Left ventricle myocardium inferior (tissue), 1 donor: ENCODE measurements at regions not wholly inside any gene's neighbourhood (a gene's known extent, or its start where the extent isn't known, plus 50 kb on each side); places are given as distances from the start of the nearest gene placed in this dataset.
A peak's percentile ranks its signal among the peaks of the same experiment; 100 is the strongest.

Experiments used
- DNase-seq: peaks from one replicate; pipeline ENCODE4 v3.0.0-alpha.2; 2020
- H3K27ac ChIP-seq: fragments of 200-600 bp; replicated peaks from 2 replicates; pipeline ENCODE4 v1.8.0; 2021
- H3K27me3 ChIP-seq: fragments of 200-600 bp; 2 replicates; pipeline ENCODE4 v1.8.0; 2021; ENCODE audit warnings: low read depth
- H3K36me3 ChIP-seq: fragments of 200-600 bp; 2 replicates; pipeline ENCODE4 v1.8.0; 2021
- H3K4me1 ChIP-seq: fragments of 200-600 bp; 2 replicates; pipeline ENCODE4 v1.8.0; 2021
- H3K4me3 ChIP-seq: fragments of 200-600 bp; 2 replicates; pipeline ENCODE4 v1.8.0; 2021; ENCODE audit warnings: mild to moderate bottlenecking, moderate library complexity
- H3K9me3 ChIP-seq: fragments of 200-600 bp; replicated peaks from 2 replicates; pipeline ENCODE4 v1.8.0; 2021
- intact Hi-C: fragments of 100-400 bp; cut with micrococcal nuclease; formaldehyde crosslinking; loops from one replicate; pipeline ENCODE4 v1.11.0; 2022
- TF ChIP-seq, protein P1 (sequence below): fragments of 200-600 bp; IDR thresholded peaks from 2 replicates; pipeline ENCODE4 v1.8.0; 2021; ENCODE audit warnings: antibody characterized with exemption, mild to moderate bottlenecking, borderline replicate concordance
- donor health status: DM: no; HTN: yes; CAD: no; lungs with severe emphysema.

DNA sequence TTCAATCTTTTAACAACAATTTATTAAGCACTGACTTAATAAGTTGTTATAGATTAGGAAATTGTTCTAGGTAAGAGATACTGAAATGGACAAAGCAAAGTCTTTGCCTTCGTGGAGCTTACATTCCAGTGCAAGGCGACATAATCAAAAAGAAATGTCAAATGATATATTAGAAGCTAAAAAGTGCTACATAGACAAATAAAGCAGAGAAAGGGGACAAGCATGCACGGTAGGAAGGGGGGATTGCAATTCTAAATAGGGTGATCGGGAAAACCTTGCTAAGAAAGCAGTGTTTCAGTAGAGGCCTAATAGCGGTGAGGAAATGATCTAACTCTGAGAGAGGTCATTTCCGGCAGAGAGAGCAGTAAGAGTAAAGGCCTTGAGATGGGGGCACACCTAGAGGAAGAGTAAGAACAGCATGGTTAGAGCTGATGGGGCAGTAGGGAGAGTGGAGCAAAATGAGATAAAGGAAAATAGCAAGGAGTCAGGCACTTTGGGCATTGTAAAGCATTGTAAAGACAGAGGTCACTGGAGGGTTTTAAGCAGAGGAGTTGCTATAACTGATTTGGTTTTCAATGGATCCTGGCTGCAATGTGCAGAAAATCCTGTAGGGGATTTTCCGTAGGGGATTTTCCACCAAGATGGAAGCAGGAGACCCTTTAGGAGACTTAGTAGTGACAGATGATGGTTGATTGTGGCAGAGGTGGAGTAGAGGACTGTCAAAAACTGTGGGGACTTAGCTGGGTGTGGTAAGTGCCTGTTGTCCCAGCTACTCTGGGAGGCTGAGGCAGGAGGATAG, 71.7 kb upstream of the CFAP20DC start:
- DNase-seq = no peak
- Histone ChIP-seq H3K9me3 (no peaks in the 10 kb centered on the region), H3K27me3 (no peaks in the 10 kb centered on the region), H3K27ac (no peak overlapping the region), H3K4me1 (no peaks in the 10 kb centered on the region), H3K36me3 (no peaks in the 10 kb centered on the region), H3K4me3 (no peak overlapping the region)
- TF ChIP-seq, protein P1, sequence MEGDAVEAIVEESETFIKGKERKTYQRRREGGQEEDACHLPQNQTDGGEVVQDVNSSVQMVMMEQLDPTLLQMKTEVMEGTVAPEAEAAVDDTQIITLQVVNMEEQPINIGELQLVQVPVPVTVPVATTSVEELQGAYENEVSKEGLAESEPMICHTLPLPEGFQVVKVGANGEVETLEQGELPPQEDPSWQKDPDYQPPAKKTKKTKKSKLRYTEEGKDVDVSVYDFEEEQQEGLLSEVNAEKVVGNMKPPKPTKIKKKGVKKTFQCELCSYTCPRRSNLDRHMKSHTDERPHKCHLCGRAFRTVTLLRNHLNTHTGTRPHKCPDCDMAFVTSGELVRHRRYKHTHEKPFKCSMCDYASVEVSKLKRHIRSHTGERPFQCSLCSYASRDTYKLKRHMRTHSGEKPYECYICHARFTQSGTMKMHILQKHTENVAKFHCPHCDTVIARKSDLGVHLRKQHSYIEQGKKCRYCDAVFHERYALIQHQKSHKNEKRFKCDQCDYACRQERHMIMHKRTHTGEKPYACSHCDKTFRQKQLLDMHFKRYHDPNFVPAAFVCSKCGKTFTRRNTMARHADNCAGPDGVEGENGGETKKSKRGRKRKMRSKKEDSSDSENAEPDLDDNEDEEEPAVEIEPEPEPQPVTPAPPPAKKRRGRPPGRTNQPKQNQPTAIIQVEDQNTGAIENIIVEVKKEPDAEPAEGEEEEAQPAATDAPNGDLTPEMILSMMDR = no peak
- intact Hi-C loops = no loop called here

DNA sequence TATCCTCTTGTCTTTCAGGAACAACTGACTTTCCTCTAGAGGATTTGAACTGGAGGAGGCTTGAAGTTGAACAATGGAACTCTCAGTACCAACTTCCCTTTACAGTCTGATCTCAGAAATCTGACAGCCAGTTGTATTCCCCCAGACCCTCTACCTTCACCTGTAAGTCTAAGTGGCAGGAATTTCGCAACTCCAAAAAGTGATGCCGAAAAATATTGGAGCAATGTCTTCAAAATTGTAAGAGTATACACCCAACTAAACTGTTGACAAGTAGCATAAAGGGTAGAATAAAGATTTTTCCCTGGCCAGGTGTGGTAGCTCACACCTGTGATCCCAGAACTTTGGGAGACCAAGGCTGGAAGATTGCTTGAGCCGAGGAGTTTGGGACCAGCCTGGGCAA, 69.1 kb upstream of the CFAP20DC start:
- Histone ChIP-seq H3K36me3 (no peaks in the 10 kb centered on the region), H3K4me1 (no peaks in the 10 kb centered on the region), H3K27ac (no peak overlapping the region), H3K4me3 (no peak overlapping the region), H3K27me3 (no peaks in the 10 kb centered on the region), H3K9me3 (no peaks in the 10 kb centered on the region)
- TF ChIP-seq, protein P1 = no peak
- intact Hi-C loops = no loop called here
- no peak for DNase-seq

DNA sequence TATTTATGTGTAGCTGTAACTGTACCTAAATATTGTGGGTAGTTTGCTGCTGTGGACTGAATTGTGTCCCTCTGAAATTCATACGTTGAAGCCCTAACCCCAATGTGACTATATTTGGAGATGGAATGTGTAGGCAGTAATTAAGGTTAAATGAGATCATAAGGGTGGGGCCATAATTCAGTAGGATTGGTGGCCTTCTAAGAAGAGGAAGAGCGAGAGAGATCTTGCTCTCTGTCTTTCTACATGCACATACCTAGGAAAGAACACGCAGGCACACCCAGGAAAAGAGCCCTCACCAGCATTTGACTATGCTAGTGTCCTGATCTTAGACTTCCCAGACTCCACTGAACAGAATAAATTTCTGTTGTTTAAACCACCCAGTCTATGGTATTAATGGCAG, 67.6 kb upstream of the CFAP20DC start:
- Histone ChIP-seq H3K9me3 (no peaks in the 10 kb centered on the region), H3K4me1 (no peaks in the 10 kb centered on the region), H3K27ac (no peak overlapping the region), H3K4me3 (no peak overlapping the region), H3K36me3 (no peaks in the 10 kb centered on the region), H3K27me3 (no peaks in the 10 kb centered on the region)
- intact Hi-C loops = no loop called here
- TF ChIP-seq, protein P1 = no peak
- DNase-seq = no peak

DNA sequence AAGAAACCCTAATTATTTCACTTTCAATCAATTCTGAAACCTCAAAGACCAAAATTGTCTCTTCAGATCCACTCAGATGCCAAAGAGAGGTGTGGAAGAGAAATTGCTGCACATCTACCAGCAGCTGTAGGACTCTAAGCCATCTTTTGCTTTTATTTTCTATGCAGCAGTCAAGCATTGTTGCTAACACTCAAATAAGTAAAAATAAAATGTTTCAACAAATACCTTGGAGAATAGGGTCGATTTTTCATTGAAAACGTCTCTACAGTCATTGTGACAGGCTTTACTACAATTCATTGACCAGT, 66.4 kb upstream of the CFAP20DC start:
- TF ChIP-seq, protein P1 = no peak
- intact Hi-C loops = no loop called here
- Histone ChIP-seq H3K36me3 (no peaks in the 10 kb centered on the region), H3K27ac (no peak overlapping the region), H3K27me3 (no peaks in the 10 kb centered on the region), H3K4me3 (peak overlapping the region; percentile 15), H3K9me3 (no peaks in the 10 kb centered on the region), H3K4me1 (no peaks in the 10 kb centered on the region)
- DNase-seq = no peak

DNA sequence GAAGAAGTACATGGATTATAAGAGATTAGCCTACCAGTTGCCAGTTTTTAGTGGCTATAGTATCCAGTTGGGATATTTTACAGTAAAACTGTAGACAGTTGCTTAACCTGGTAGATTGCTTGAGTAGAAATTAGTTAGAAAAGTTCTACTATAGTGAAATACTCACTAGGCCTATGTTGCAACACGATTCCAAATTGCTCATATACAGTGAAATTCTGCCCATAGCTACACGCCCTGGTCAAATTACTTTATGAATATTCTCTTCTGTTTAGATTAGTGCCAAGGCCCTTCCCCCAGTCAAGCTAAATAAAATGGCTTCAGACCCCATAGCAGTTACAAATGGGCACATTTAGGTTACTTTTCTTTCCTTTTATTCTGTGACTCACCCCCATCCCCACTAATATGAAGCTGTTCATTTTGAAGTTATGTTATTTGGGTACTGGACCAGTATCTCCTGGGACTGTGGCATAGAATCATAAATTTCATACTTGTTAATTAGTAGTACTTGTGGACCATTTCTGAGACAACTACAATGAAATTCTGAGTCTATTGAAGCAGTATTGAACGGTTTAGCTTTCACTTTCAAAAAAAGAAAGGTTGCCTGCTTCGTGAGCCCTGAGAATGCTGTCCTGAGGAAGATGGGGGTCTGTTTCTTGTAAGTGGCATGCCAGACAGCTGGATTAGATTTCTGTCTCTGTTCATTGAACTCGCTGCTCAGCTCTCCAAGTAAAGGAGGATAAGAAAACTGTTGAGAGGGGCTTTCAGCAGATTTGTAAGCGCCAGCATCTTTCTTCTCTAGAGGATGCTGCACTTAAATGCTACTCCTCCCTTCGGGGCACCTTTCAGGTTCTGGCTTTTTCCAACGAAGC, 65.8 kb upstream of the CFAP20DC start:
- H3K4me1 ChIP-seq = no peaks in the 10 kb centered on the region
- TF ChIP-seq, protein P1 = no peak
- no peaks in the 10 kb centered on the region for H3K27me3 ChIP-seq
- H3K9me3 ChIP-seq = no peaks in the 10 kb centered on the region
- peak overlapping the region; percentile 15 for H3K4me3 ChIP-seq
- H3K27ac ChIP-seq = no peak overlapping the region
- intact Hi-C loops = no loop called here
- no peaks in the 10 kb centered on the region for H3K36me3 ChIP-seq
- DNase-seq = no peak
